ENCODE measurements at regions not wholly inside any gene's neighbourhood (a gene's known extent, or its start where the extent isn't known, plus 50 kb on each side); places are given as distances from the start of the nearest gene placed in this dataset.
A peak's percentile ranks its signal among the peaks of the same experiment; 100 is the strongest.

DNA sequence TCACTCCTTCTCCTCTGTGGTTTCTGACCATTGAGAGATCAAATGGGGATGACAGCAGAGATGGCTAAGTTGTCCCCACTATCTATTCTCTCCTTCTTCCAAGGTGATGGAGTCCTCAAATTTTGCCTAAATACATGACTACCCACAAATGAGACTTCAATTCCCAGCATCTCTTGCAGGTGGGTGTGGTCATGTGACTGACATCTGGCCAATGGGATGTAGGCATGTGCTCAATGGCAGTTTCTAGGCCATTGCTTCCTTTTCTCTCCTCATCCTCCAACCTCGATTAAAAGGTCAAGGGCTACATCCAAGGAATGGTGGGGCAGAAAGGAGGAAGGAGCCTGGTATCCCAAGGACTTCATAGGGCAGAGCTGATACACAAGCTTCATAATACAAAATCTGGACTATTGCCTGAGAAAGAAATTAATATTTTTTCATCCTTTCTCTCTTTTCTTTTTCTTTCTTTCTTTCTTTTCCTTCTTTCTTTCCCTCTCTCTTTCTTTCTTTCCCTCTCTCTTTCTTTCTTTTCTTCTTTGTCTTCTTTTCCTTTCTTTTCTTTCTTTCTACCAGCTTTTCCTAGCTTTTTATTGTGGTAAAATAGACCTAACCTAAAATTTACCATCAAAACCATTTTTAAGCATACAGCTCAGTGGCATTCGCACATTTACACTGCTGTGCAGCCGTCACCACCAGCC lies 100.9 kb upstream of the PRB2 start:
- Histone ChIP-seq H3K4me1 (replicated peaks in 1 of 2; ENCODE audit: control insufficient read depth in 2 of 2, insufficient read depth in 2 of 2, low read length in 2 of 2) (no peaks in the 10 kb centered on the region), H3K9me3 (replicated peaks; ENCODE audit: control insufficient read depth, insufficient read depth, low read depth, low read length) (no peaks in the 10 kb centered on the region), H3K4me2 (ENCODE audit: insufficient read depth, low read length) (no peak overlapping the region), H3K9ac (ENCODE audit: insufficient read depth in 1 of 2, low read depth in 2 of 2, low read length in 2 of 2) (no peak overlapping the region), H3K9me1 (ENCODE audit: control insufficient read depth, insufficient read depth, low read length) (no peaks in the 10 kb centered on the region), H3K4me3 (no peak overlapping the region), H3K27ac (ENCODE audit: extremely low read depth, low read depth, low read length) (no peak overlapping the region), H3K27me3 (ENCODE audit: control insufficient read depth in 2 of 2, insufficient read depth in 2 of 2, low read length in 2 of 2) (no peaks in the 10 kb centered on the region), H2AFZ (ENCODE audit: low read depth, low read length) (no peak overlapping the region), H4K20me1 (replicated peaks; ENCODE audit: control insufficient read depth, insufficient read depth, low read length) (no peaks in the 10 kb centered on the region), H3K36me3 (ENCODE audit: control insufficient read depth, insufficient read depth, low read length) (no peaks in the 10 kb centered on the region), H3K79me2 (ENCODE audit: control insufficient read depth, insufficient read depth, low read length) (no peaks in the 10 kb centered on the region)
- intact Hi-C loops (cut with micrococcal nuclease) (no loop called here), in situ Hi-C loops (cut with MboI) (no loop called here)
- no peak for FAIRE-seq
- POLR2A ChIA-PET: interaction anchor here (0.6 kb wide), 1 partner anchor 732 kb away, joined by 3 read pairs; no protein-coding TSS in a partner anchor
- WGBS (ENCODE audit: insufficient coverage, low coverage, missing lambda C conversion rate): 0% methylated on average over 2 of the region's 3 CpGs
- DNase-seq (ENCODE audit: extremely low read depth in 1 of 4, low spot score in 3 of 4): peak in 3 of 4 experiments; percentile 21 to 47 (median 40)
- ATAC-seq: no peak
- CTCF ChIA-PET (ENCODE audit: low intra/inter-chr PET ratio): no interaction called here
- no peak for TF ChIP-seq ZNF830 (CRISPR knock-in tag; IDR thresholded peaks at IDR 0.05)
- TF ChIP-seq, protein P1, sequence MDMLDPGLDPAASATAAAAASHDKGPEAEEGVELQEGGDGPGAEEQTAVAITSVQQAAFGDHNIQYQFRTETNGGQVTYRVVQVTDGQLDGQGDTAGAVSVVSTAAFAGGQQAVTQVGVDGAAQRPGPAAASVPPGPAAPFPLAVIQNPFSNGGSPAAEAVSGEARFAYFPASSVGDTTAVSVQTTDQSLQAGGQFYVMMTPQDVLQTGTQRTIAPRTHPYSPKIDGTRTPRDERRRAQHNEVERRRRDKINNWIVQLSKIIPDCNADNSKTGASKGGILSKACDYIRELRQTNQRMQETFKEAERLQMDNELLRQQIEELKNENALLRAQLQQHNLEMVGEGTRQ (CRISPR knock-in tag; IDR thresholded peaks at IDR 0.05): peak; percentile 75
- TF ChIP-seq, protein P2, sequence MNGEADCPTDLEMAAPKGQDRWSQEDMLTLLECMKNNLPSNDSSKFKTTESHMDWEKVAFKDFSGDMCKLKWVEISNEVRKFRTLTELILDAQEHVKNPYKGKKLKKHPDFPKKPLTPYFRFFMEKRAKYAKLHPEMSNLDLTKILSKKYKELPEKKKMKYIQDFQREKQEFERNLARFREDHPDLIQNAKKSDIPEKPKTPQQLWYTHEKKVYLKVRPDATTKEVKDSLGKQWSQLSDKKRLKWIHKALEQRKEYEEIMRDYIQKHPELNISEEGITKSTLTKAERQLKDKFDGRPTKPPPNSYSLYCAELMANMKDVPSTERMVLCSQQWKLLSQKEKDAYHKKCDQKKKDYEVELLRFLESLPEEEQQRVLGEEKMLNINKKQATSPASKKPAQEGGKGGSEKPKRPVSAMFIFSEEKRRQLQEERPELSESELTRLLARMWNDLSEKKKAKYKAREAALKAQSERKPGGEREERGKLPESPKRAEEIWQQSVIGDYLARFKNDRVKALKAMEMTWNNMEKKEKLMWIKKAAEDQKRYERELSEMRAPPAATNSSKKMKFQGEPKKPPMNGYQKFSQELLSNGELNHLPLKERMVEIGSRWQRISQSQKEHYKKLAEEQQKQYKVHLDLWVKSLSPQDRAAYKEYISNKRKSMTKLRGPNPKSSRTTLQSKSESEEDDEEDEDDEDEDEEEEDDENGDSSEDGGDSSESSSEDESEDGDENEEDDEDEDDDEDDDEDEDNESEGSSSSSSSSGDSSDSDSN (IDR thresholded peaks at IDR 0.05; ENCODE audit: borderline replicate concordance in 1 of 2, low read depth in 2 of 2, low read length in 2 of 2): no peak
- TF ChIP-seq TOE1 (IDR thresholded peaks at IDR 0.05; ENCODE audit: borderline replicate concordance): peak; percentile 57; the same call in 1 of the 2 replicates
- TF ChIP-seq TOE1 (CRISPR knock-in tag; IDR thresholded peaks at IDR 0.05; ENCODE audit: borderline replicate concordance, low read depth): no peak
- TF ChIP-seq GABPB1 (CRISPR knock-in tag; IDR thresholded peaks at IDR 0.05): no peak
- no peak for TF ChIP-seq ZNF584 (CRISPR knock-in tag; IDR thresholded peaks at IDR 0.05; ENCODE audit: low read depth)
- peak; percentile 70 for TF ChIP-seq TFE3 (CRISPR knock-in tag; IDR thresholded peaks at IDR 0.05)
- peak; percentile 33; the same call in 1 of the 2 replicates for TF ChIP-seq HCFC1 (IDR thresholded peaks at IDR 0.05; ENCODE audit: low read depth, low read length)
- TF ChIP-seq, protein P3, sequence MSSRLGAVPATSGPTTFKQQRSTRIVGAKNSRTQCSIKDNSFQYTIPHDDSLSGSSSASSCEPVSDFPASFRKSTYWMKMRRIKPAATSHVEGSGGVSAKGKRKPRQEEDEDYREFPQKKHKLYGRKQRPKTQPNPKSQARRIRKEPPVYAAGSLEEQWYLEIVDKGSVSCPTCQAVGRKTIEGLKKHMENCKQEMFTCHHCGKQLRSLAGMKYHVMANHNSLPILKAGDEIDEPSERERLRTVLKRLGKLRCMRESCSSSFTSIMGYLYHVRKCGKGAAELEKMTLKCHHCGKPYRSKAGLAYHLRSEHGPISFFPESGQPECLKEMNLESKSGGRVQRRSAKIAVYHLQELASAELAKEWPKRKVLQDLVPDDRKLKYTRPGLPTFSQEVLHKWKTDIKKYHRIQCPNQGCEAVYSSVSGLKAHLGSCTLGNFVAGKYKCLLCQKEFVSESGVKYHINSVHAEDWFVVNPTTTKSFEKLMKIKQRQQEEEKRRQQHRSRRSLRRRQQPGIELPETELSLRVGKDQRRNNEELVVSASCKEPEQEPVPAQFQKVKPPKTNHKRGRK (tag; IDR thresholded peaks at IDR 0.05): peak; percentile 68
- TF ChIP-seq, protein P4, sequence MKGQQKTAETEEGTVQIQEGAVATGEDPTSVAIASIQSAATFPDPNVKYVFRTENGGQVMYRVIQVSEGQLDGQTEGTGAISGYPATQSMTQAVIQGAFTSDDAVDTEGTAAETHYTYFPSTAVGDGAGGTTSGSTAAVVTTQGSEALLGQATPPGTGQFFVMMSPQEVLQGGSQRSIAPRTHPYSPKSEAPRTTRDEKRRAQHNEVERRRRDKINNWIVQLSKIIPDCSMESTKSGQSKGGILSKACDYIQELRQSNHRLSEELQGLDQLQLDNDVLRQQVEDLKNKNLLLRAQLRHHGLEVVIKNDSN (CRISPR knock-in tag; IDR thresholded peaks at IDR 0.05): peak; percentile 32; the same call in 1 of the 2 replicates
- peak; percentile 67; the same call in 1 of the 2 replicates for TF ChIP-seq RAD51 (IDR thresholded peaks at IDR 0.05; ENCODE audit: borderline replicate concordance, low read depth)
- BruUV-seq (replicated peaks): no TSS peak

Measured in K562 (cell line).